A673 (cell line): ENCODE measurements at regions not wholly inside any gene's neighbourhood (a gene's known extent, or its start where the extent isn't known, plus 50 kb on each side); places are given as distances from the start of the nearest gene placed in this dataset.

Experiments
- CTCF ChIP-seq: fragments of 300-800, 200-600 bp; sonication (generic); conservative IDR thresholded peaks from 2 replicates; pipeline ENCODE4 v1.5.1; 2017; ENCODE audit warnings: low read depth, mild to moderate bottlenecking, antibody characterized with exemption, low read length, moderate library complexity, mixed read lengths
- EZH2 ChIP-seq: fragments of 200-600 bp; sonication (generic); IDR thresholded peaks from 2 replicates; pipeline ENCODE4 v1.6.1; 2017; ENCODE audit warnings: borderline replicate concordance, low read depth, mild to moderate bottlenecking, mixed read lengths, antibody characterized with exemption, low read length; ENCODE audit not compliant: poor library complexity, severe bottlenecking

GRCh38 chr6:4350567-4351519, 215.5 kb upstream of the ECI2 start:
- TF ChIP-seq CTCF = no peak
- TF ChIP-seq EZH2 = no peak
